Motor neuron (in vitro differentiated cells): ENCODE measurements at regions not wholly inside any gene's neighbourhood (a gene's known extent, or its start where the extent isn't known, plus 50 kb on each side); places are given as distances from the start of the nearest gene placed in this dataset.
A peak's percentile ranks its signal among the peaks of the same experiment; 100 is the strongest.
"Not testable (repeated sequence)": the region's sequence is repeated elsewhere in the genome, so short reads cannot be mapped to it uniquely, and the experiment has no call there.

Source experiments
- ATAC-seq, 8 experiments: fragments of 200-7000 bp; cut with Tn5 transposase; replicated peaks in 6 of 8; 2 replicates each; pipeline ENCODE4 v1.8.0; 2021; ENCODE audit warnings: mild to moderate bottlenecking in 8 of 8, moderate library complexity in 8 of 8
- H3K27ac ChIP-seq, 2 donors: fragments of 250-450 bp; sonication (Bioruptor Pico); 2 replicates each; pipeline ENCODE4 v1.9.0; 2021; ENCODE audit warnings: antibody characterized with exemption in 2 of 2, mild to moderate bottlenecking in 2 of 2, moderate library complexity in 1 of 2
- H3K4me1 ChIP-seq, 2 donors: fragments of 250-450 bp; sonication (Bioruptor Pico); replicated peaks in 1 of 2; 2 replicates each; pipeline ENCODE4 v1.6.1; 2021; ENCODE audit warnings: antibody characterized with exemption in 2 of 2, mild to moderate bottlenecking in 2 of 2, moderate library complexity in 1 of 2
- H3K4me3 ChIP-seq, 5 donors: fragments of 250-450 bp; sonication (Bioruptor Pico); 2 replicates each; pipeline ENCODE4 v1.9.0; 2021; ENCODE audit warnings: antibody characterized with exemption in 5 of 5, mild to moderate bottlenecking in 5 of 5, moderate library complexity in 4 of 5
- WGBS, 10 experiments: fragments of 450-650 bp; shearing (Covaris generic); methylation state at CpG; one replicate each; pipeline ENCODE4 v1.0.0; 2022; 5-methylcytosine and 5-hydroxymethylcytosine counted together
- in situ Hi-C, 9 experiments: fragments of 400-800 bp; cut with MboI; loops; one replicate each; pipeline ENCODE4 v1.15.0; 2021; ENCODE audit warnings: low sequenced_read_pairs in 9 of 9, low pct_unique_long_range_greater_than_20kb in 2 of 9; ENCODE audit not compliant: unreplicated experiment in 9 of 9

DNA sequence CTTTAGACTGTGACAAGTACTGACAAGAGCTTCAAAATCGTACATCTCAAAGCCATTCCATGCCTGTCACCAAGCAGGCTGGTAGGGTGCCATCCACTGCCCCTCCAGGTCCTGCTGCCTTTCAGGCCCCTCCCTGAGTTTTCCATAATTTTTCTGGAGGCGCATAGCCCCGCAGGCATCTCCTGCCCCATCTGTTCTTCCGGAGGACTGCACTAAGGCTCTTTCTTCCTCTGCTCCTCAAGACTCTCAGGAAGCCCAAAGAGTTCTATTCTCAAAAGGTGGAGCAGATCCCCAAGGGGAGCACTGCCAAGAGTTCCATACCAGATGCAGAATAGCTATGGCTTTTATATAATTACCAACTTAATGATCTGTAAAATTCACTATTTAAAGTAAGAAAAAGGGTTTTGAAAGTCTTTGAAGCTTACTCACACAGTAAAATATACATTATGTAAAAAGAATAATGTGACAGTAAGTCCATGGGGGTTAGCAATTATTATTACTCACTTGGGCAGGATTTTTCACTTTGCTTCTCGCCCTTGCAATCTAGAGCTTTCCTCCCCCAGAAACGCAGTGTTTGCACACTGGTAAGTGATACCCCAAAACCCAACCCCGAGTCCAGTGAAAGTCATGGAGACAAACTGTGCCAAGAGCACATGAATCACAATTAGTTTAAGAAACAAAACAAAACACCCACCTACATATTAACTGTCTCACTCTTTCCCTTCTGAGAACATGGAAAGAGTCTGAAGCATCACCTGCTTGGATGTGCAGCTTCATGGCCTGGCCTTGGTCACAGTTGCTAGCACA lies 114.1 kb upstream of the DAPK1 start:
- in situ Hi-C loops = no loop called here
- ATAC-seq = peak in 4 of 8 experiments; percentile 10 to 85 (median 79)
- Histone ChIP-seq H3K27ac (no peak overlapping the region), H3K4me1 (peaks cover 15 to 18% of the 10 kb centered on the region in 2 donors), H3K4me3 (no peak overlapping the region)
- 7 to 94% (median 48%) methylated on average over 1 to 7 of the region's 7 CpGs; no CpG with 5 or more reads in 2 of the 10 experiments for WGBS, 10 experiments

DNA sequence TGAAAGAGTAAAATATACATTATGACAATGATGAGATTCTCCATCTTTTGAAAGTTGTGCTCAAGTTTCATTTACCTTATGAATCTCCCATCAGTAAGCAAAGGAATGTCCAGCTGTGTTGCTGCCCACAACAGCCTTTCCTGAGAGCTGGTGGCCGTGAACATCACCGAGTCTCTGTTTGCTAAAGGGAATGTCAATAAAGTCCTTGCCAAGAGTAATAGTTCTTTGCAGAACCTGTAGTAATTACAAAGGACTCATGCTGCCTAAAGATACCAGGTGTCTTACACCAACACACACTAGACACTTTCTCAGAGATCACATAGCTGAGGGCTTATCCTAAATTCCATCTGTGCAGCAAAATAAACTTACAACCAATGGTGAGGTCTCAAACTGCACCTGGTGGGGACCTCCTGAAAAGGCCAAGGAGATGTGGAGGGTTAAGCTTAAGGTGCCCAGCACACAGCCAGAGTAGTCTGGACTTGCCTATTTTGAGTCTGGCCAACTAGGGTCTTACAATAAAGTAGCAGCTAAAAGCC lies 111.1 kb upstream of the DAPK1 start:
- H3K4me1 ChIP-seq = peaks cover 0 to 7% of the 10 kb centered on the region in 2 donors
- in situ Hi-C loops = no loop called here
- WGBS, 10 experiments = 8 to 100% (median 58%) methylated on average over 2 of the region's 2 CpGs; no CpG with 5 or more reads in 3 of the 10 experiments

DNA sequence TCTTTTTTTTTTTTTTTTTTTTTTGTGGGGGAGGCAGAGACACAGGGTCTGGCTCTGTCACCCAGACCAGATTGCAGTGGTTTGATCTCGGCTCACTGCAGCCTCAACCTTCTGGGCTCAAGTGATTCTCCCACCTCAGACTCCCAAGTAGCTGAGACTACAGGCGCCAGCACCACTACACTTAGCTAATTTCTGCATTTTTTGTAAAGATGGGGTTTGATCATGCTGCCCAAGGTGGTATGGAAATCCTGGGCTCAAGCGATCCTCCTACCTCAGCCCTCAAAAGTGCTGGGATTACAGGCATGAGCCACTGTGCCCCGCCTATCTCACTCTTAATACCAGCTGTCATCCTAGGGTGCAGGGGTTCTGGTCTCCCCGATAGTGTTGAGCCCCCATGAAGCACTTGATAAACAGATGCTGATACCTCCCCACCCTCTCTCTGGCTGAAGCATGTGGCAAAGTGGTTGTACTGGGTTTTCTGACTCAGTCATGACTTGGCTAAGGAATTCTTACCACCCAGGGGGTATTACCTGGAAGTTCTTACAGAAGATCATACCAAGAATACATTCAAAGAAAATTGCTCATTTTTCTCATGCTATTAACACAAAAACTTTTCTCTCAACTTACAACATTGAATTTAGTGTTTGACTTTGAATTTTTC lies 110.2 kb upstream of the DAPK1 start:
- ATAC-seq = no peak
- Histone ChIP-seq H3K4me3 (no peak overlapping the region), H3K4me1 (peaks cover 0 to 7% of the 10 kb centered on the region in 2 donors), H3K27ac (no peak overlapping the region)
- in situ Hi-C loops = no loop called here
- 66 to 100% (median 86%) methylated on average over 1 to 4 of the region's 5 CpGs; no CpG with 5 or more reads in 2 of the 10 experiments for WGBS, 10 experiments

More for the DNA sequence above, 111.1 kb upstream of the DAPK1 start:
- ATAC-seq = no peak
- no peak overlapping the region for H3K27ac ChIP-seq
- no peak overlapping the region for H3K4me3 ChIP-seq

DNA sequence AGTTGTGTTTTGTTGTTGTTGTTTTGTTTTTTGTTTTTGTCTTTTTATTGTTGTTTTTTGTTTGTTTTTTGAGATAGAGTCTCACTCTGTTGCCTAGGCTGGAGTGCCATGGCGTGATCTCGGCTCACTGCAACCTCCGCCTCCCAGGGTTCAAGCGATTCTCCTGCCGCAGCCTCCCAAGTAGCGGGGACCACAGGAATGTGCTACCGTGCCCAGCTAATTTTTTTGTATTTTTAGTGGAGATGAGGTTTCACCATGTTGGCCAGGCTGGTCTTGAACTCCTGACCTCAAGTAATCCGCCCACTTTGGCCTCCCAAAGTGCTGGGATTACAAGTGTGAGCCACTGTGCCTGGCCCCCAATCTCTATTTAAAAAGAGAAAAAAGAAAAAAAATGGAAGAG lies 109.0 kb upstream of the DAPK1 start:
- WGBS, 10 experiments = 71 to 95% (median 87%) methylated on average over 1 to 8 of the region's 8 CpGs; no CpG with 5 or more reads in 1 of the 10 experiments
- not testable (repeated sequence) for ATAC-seq

DNA sequence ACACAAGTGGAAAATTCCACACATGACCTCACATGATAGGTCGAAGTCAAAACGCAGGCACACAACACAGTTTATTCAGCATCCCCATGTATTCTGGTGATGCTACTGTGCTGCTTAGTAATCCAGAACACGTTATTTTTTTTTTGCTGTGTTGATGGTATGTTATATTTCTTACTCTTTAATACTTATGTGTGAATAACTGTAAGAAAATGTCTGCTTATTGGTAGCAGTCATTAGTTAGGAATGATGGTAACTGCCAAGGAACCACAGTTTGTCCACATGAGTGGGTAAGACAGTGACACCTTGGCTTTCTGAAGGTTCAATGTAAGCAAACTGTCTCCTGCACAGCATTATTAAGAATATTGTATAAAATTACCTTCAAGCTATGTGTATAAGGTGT lies 107.7 kb upstream of the DAPK1 start:
- Histone ChIP-seq H3K4me3 (no peak overlapping the region), H3K4me1 (no peaks in the 10 kb centered on the region), H3K27ac (no peak overlapping the region)
- 50 to 100% (median 81%) methylated on average over 1 to 3 of the region's 3 CpGs; no CpG with 5 or more reads in 3 of the 10 experiments for WGBS, 10 experiments
- in situ Hi-C loops = no loop called here
- ATAC-seq = no peak

More for the DNA sequence above, 109.0 kb upstream of the DAPK1 start:
- in situ Hi-C loops, H3K27ac ChIP-seq, H3K4me3 ChIP-seq, H3K4me1 ChIP-seq: not testable (repeated sequence)

DNA sequence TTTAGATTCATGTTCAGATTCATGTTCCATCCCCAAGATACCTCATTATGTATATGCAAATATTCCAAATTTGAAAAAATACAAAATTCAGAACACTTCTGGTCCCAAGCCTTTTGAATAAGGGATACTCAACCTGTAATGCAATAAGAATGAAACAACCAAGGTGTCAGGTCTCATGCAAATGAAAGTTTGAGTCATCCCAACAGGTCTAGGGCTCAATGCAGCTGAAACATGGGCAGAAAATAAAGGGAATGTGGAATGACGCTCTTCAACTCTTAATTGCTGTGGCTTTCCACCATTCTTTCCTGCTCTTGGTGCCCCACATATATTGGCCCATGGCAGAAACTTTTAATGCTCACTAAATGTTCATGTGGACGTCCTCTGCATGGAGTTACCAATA lies 107.3 kb upstream of the DAPK1 start:
- peaks cover 0 to under 1% of the 10 kb centered on the region in 2 donors for H3K4me1 ChIP-seq
- in situ Hi-C loops = no loop called here
- H3K4me3 ChIP-seq = no peak overlapping the region
- WGBS, 10 experiments = 33 to 100% (median 84%) methylated on average over 1 to 2 of the region's 2 CpGs; no CpG with 5 or more reads in 2 of the 10 experiments
- no peak overlapping the region for H3K27ac ChIP-seq
- no peak for ATAC-seq

DNA sequence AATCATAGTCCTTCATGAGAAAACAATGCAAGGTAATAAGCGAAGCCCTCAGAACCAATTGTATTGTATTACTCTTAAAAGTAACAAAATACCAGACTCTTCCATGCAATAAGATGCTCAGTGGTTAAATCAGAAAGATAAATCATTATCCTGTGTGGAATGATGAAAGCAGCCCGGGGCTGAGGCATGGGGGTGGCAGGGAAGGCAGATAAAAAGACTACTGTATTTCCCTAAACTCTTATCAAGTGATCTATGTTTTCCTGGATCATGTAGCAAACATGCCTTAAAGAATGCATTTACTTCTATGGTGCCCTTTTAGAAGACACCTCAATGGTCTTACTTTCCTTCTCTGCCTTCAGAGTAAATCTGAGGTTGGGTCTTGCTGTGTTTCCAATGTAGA lies 105.6 kb upstream of the DAPK1 start:
- Histone ChIP-seq H3K4me3 (no peak overlapping the region), H3K27ac (no peak overlapping the region), H3K4me1 (peaks cover 13 to 15% of the 10 kb centered on the region in 2 donors)
- in situ Hi-C loops = no loop called here
- no peak for ATAC-seq
- 33 to 100% (median 72%) methylated on average over 1 to 2 of the region's 2 CpGs; no CpG with 5 or more reads in 2 of the 10 experiments for WGBS, 10 experiments

DNA sequence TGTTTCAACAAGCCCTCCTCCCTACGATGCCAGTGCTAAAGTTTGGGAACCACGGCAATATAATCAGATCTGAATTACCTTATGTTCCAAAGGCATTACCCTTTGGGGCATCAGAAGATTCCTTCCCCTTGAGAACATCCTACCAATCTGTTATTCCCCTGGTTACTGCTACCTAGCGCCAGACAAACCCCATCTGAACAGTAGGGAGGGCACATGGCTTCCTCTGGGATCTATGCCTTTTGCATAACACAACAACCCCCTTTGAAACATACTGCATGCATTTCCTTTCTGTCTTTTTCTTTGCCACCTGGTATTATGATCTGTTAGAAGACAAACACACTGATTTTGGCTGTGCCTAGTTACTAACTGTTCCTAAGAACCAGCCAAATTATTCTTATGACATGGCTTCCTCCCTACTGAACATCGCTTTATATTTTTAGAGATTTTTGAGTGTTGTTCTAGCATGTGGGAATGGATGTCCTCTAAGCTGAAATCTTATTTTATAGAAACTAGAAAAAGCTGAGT lies 103.9 kb upstream of the DAPK1 start:
- 50 to 100% (median 78%) methylated on average over 1 to 4 of the region's 4 CpGs; no CpG with 5 or more reads in 2 of the 10 experiments for WGBS, 10 experiments
- peak in 1 of 8 experiments; percentile 54 for ATAC-seq
- no peak overlapping the region for H3K4me3 ChIP-seq
- in situ Hi-C loops = no loop called here
- peaks cover 13 to 15% of the 10 kb centered on the region in 2 donors for H3K4me1 ChIP-seq
- H3K27ac ChIP-seq = no peak overlapping the region

DNA sequence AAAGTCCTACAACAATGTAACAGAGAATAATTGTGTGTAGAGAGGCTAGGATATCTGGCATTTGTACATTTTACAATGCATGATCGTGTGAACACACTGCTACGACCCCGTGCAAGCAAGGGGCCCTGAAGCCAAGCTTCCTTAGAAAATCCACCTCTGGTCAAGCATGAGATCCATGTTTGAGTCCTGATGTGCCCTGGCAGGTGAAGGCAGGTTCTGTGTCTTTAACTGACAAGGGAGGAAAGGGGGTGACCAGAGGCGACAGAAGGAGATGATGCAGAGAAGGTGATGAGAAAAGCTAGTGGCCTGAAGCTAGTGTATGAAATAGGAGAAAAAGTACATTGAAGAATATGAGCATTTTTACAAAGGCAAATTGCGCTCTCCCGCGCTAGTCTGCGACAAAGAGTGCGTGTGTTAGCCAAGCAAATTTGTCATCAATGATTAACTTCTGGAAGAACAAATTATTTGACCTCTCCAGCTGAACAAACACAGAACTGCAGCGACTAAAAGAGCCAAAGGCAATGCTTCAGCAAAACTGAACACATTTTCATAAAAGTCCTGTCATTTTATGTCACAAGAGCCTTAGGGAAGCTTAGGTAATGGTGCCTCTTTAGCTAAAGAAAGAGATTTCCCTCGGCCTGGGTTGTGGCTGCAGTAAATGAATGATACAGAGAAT lies 101.7 kb upstream of the DAPK1 start:
- WGBS, 10 experiments = 4 to 50% (median 31%) methylated on average over 4 to 11 of the region's 11 CpGs
- in situ Hi-C loops = no loop called here
- peak overlapping the region; percentile 12 to 26 for H3K27ac ChIP-seq
- H3K4me3 ChIP-seq = no peak overlapping the region
- H3K4me1 ChIP-seq = peaks cover 13 to 15% of the 10 kb centered on the region in 2 donors
- ATAC-seq = peak in 6 of 8 experiments; percentile 71 to 86 (median 81)

DNA sequence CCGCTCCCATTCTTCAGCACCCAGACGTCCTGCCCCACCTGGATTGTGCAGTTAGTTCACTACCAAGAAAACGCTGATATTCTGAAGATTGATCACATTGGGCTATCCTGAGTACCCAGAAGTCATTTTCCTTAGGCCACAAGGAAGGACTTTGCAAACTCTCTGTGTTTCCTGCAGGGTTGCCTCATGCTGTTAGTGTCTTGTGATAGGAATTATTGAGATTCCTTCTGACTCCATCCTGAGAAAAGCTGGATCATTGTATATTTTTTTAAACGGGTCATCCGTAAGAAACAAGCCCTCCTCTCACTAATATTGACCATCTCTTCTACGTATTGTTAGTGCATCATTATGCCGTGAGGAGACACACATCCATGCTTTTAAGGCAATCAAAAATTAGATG lies 96.0 kb upstream of the DAPK1 start:
- Histone ChIP-seq H3K27ac (no peak overlapping the region), H3K4me3 (no peak overlapping the region), H3K4me1 (peaks cover 7 to 19% of the 10 kb centered on the region in 2 donors)
- 0 to 87% (median 70%) methylated on average over 1 to 7 of the region's 7 CpGs for WGBS, 10 experiments
- in situ Hi-C loops = no loop called here
- no peak for ATAC-seq

DNA sequence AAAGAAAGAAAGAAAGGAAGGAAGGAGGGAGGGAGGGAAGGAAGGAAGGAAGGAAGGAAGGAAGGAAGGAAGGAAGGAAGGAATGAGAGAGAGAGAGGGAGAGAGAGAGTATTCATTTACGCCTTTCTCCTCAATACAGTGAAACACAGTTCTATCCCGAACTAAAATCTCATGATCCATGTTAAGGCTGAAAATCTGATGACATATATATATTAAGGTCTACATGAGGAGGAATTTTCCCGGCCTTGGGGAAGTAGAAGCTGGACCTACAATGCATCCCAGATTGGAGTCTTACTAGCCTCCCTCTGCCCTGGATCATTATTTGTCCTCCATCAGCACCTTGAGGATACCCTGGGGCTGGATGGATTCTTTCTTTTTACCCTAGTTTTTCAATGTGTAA lies 95.1 kb upstream of the DAPK1 start:
- H3K4me3 ChIP-seq = no peak overlapping the region
- in situ Hi-C loops = no loop called here
- 86 to 100% (median 100%) methylated on average over 1 to 2 of the region's 3 CpGs; no CpG with 5 or more reads in 7 of the 10 experiments for WGBS, 10 experiments
- no peak overlapping the region for H3K27ac ChIP-seq
- peaks cover 7 to 21% of the 10 kb centered on the region in 2 donors for H3K4me1 ChIP-seq
- ATAC-seq = no peak

DNA sequence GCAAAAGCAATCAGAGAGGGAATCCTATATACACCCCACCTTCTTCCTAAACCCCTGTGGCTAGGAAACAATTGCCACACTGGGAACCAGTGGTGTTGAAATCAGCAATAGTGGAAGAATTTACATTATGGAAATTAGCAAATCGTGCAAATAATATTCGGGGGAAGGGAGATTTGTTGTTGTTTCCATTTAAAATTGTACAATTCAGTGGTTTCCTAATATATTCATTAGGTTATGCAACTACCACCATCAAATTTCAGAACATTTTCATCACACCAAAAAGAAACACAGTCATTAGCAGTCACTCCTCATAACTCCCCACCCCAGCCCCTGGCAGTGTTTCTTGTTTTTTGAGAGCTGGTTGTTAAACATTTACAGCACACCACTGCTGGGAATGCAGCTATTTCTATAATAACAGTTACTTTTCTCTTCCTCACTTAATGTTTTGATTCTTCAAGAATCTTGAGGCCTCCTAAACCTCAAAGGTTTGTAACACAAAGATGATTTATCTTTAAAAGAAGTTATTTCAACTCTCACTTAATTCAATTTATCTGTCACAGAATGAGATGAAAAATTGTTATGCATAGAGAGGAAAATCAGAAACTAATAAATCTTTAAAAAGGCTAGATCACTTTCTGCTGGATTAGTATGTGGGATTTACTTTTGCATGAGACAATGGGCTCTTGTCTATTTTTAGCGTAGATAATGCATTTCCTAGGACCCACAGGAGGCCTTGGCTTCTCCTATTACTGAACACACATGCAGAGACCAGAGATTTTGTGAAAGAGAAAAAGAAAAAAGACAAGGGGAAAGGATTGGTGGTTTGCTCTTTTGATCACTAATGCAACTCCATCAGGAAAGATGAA lies 91.8 kb upstream of the DAPK1 start:
- 17 to 52% (median 22%) methylated on average over 2 to 3 of the region's 3 CpGs; no CpG with 5 or more reads in 1 of the 10 experiments for WGBS, 10 experiments
- Histone ChIP-seq H3K4me1 (peaks cover 7 to 21% of the 10 kb centered on the region in 2 donors), H3K27ac (no peak overlapping the region), H3K4me3 (no peak overlapping the region)
- in situ Hi-C loops = no loop called here
- peak; percentile 26 to 89 (median 79) for ATAC-seq
